ENCODE measurements at regions not wholly inside any gene's neighbourhood (a gene's known extent, or its start where the extent isn't known, plus 50 kb on each side); places are given as distances from the start of the nearest gene placed in this dataset.

GRCh38 chr12:90311561-90311960 is 602.9 kb upstream of the ATP2B1 start:
- Histone ChIP-seq H3K4me1 (ENCODE audit: control insufficient read depth, insufficient read depth, low read length) (no peaks in the 10 kb centered on the region), H3K4me3 (ENCODE audit: low read depth, low read length) (no peak overlapping the region), H3K36me3 (ENCODE audit: control insufficient read depth, insufficient read depth, low read length) (no peaks in the 10 kb centered on the region), H3K27me3 (ENCODE audit: control insufficient read depth, insufficient read depth, low read length) (no peaks in the 10 kb centered on the region), H3K9me3 (ENCODE audit: control insufficient read depth, insufficient read depth, low read length) (peaks cover 2% of the 10 kb centered on the region), H3K27ac (ENCODE audit: low read depth, low read length) (no peak overlapping the region)
- DNase-seq (ENCODE audit: low read depth in 4 of 6, low spot score in 6 of 6), result no peak
- 92% methylated on average over 3 of the region's 4 CpGs for WGBS (ENCODE audit: insufficient coverage)

- Histone ChIP-seq H3K4me3 (ENCODE audit: low read depth, low read length) (no peak overlapping the region), H3K27me3 (ENCODE audit: control insufficient read depth, insufficient read depth, low read length) (no peaks in the 10 kb centered on the region), H3K4me1 (ENCODE audit: control insufficient read depth, insufficient read depth, low read length) (no peaks in the 10 kb centered on the region), H3K9me3 (ENCODE audit: control insufficient read depth, insufficient read depth, low read length) (peaks cover 1% of the 10 kb centered on the region), H3K36me3 (ENCODE audit: control insufficient read depth, insufficient read depth, low read length) (no peaks in the 10 kb centered on the region), H3K27ac (ENCODE audit: low read depth, low read length) (no peak overlapping the region)
- DNase-seq (ENCODE audit: low read depth in 4 of 6, low spot score in 6 of 6), result no peak
- WGBS (ENCODE audit: insufficient coverage), result 67% methylated on average over 1 of the region's 3 CpGs
These were observed 596.7 kb upstream of the ATP2B1 start for GRCh38 chr12:90305379-90305778.

GRCh38 chr12:90304231-90304630 is 595.6 kb upstream of the ATP2B1 start:
- H3K36me3 ChIP-seq (ENCODE audit: control insufficient read depth, insufficient read depth, low read length), result no peaks in the 10 kb centered on the region
- no peaks in the 10 kb centered on the region for H3K4me1 ChIP-seq (ENCODE audit: control insufficient read depth, insufficient read depth, low read length)
- no peak overlapping the region for H3K4me3 ChIP-seq (ENCODE audit: low read depth, low read length)
- H3K27me3 ChIP-seq (ENCODE audit: control insufficient read depth, insufficient read depth, low read length), result no peaks in the 10 kb centered on the region
- DNase-seq (ENCODE audit: low read depth in 4 of 6, low spot score in 6 of 6), result no peak
- WGBS (ENCODE audit: insufficient coverage), result no CpG with 5 or more reads among the region's 2 CpGs
- H3K27ac ChIP-seq (ENCODE audit: low read depth, low read length), result no peak overlapping the region
- peaks cover 1% of the 10 kb centered on the region for H3K9me3 ChIP-seq (ENCODE audit: control insufficient read depth, insufficient read depth, low read length)

GRCh38 chr12:90303771-90304170 is 595.1 kb upstream of the ATP2B1 start:
- Histone ChIP-seq H3K36me3 (ENCODE audit: control insufficient read depth, insufficient read depth, low read length) (no peaks in the 10 kb centered on the region), H3K4me3 (ENCODE audit: low read depth, low read length) (no peak overlapping the region), H3K4me1 (ENCODE audit: control insufficient read depth, insufficient read depth, low read length) (no peaks in the 10 kb centered on the region), H3K27me3 (ENCODE audit: control insufficient read depth, insufficient read depth, low read length) (no peaks in the 10 kb centered on the region), H3K9me3 (ENCODE audit: control insufficient read depth, insufficient read depth, low read length) (peaks cover 1% of the 10 kb centered on the region), H3K27ac (ENCODE audit: low read depth, low read length) (no peak overlapping the region)
- no peak for DNase-seq (ENCODE audit: low read depth in 4 of 6, low spot score in 6 of 6)

GRCh38 chr12:90301561-90302133 is 593.0 kb upstream of the ATP2B1 start:
- Histone ChIP-seq H3K36me3 (ENCODE audit: control insufficient read depth, insufficient read depth, low read length) (no peaks in the 10 kb centered on the region), H3K4me1 (ENCODE audit: control insufficient read depth, insufficient read depth, low read length) (no peaks in the 10 kb centered on the region), H3K27me3 (ENCODE audit: control insufficient read depth, insufficient read depth, low read length) (no peaks in the 10 kb centered on the region), H3K9me3 (ENCODE audit: control insufficient read depth, insufficient read depth, low read length) (peaks cover 1% of the 10 kb centered on the region), H3K27ac (ENCODE audit: low read depth, low read length) (no peak overlapping the region), H3K4me3 (ENCODE audit: low read depth, low read length) (no peak overlapping the region)
- no CpG with 5 or more reads among the region's 1 CpG for WGBS (ENCODE audit: insufficient coverage)
- DNase-seq (ENCODE audit: low read depth in 4 of 6, low spot score in 6 of 6), result no peak

GRCh38 chr12:90301095-90301494 is 592.5 kb upstream of the ATP2B1 start:
- Histone ChIP-seq H3K9me3 (ENCODE audit: control insufficient read depth, insufficient read depth, low read length) (peaks cover 1% of the 10 kb centered on the region), H3K36me3 (ENCODE audit: control insufficient read depth, insufficient read depth, low read length) (no peaks in the 10 kb centered on the region), H3K27me3 (ENCODE audit: control insufficient read depth, insufficient read depth, low read length) (no peaks in the 10 kb centered on the region), H3K27ac (ENCODE audit: low read depth, low read length) (no peak overlapping the region), H3K4me3 (ENCODE audit: low read depth, low read length) (no peak overlapping the region), H3K4me1 (ENCODE audit: control insufficient read depth, insufficient read depth, low read length) (no peaks in the 10 kb centered on the region)
- no peak for DNase-seq (ENCODE audit: low read depth in 4 of 6, low spot score in 6 of 6)
- 86% methylated on average over 1 of the region's 4 CpGs for WGBS (ENCODE audit: insufficient coverage)

GRCh38 chr12:90299666-90300065 is 591.0 kb upstream of the ATP2B1 start:
- Histone ChIP-seq H3K36me3 (ENCODE audit: control insufficient read depth, insufficient read depth, low read length) (no peaks in the 10 kb centered on the region), H3K9me3 (ENCODE audit: control insufficient read depth, insufficient read depth, low read length) (peaks cover 1% of the 10 kb centered on the region), H3K27ac (ENCODE audit: low read depth, low read length) (no peak overlapping the region), H3K4me1 (ENCODE audit: control insufficient read depth, insufficient read depth, low read length) (no peaks in the 10 kb centered on the region), H3K4me3 (ENCODE audit: low read depth, low read length) (no peak overlapping the region), H3K27me3 (ENCODE audit: control insufficient read depth, insufficient read depth, low read length) (no peaks in the 10 kb centered on the region)
- no peak for DNase-seq (ENCODE audit: low read depth in 4 of 6, low spot score in 6 of 6)

- Histone ChIP-seq H3K36me3 (ENCODE audit: control insufficient read depth, insufficient read depth, low read length) (no peaks in the 10 kb centered on the region), H3K4me3 (ENCODE audit: low read depth, low read length) (no peak overlapping the region), H3K27me3 (ENCODE audit: control insufficient read depth, insufficient read depth, low read length) (no peaks in the 10 kb centered on the region), H3K4me1 (ENCODE audit: control insufficient read depth, insufficient read depth, low read length) (no peaks in the 10 kb centered on the region), H3K9me3 (ENCODE audit: control insufficient read depth, insufficient read depth, low read length) (peaks cover 1% of the 10 kb centered on the region), H3K27ac (ENCODE audit: low read depth, low read length) (no peak overlapping the region)
- WGBS (ENCODE audit: insufficient coverage), result no CpG with 5 or more reads among the region's 4 CpGs
- no peak for DNase-seq (ENCODE audit: low read depth in 4 of 6, low spot score in 6 of 6)
These were observed 590.5 kb upstream of the ATP2B1 start for GRCh38 chr12:90299121-90299520.

- Histone ChIP-seq H3K27me3 (ENCODE audit: control insufficient read depth, insufficient read depth, low read length) (no peaks in the 10 kb centered on the region), H3K9me3 (ENCODE audit: control insufficient read depth, insufficient read depth, low read length) (peaks cover 1% of the 10 kb centered on the region), H3K4me3 (ENCODE audit: low read depth, low read length) (no peak overlapping the region), H3K27ac (ENCODE audit: low read depth, low read length) (no peak overlapping the region), H3K4me1 (ENCODE audit: control insufficient read depth, insufficient read depth, low read length) (no peaks in the 10 kb centered on the region), H3K36me3 (ENCODE audit: control insufficient read depth, insufficient read depth, low read length) (no peaks in the 10 kb centered on the region)
- no CpG with 5 or more reads among the region's 2 CpGs for WGBS (ENCODE audit: insufficient coverage)
- DNase-seq (ENCODE audit: low read depth in 4 of 6, low spot score in 6 of 6), result no peak
These were observed 589.8 kb upstream of the ATP2B1 start for GRCh38 chr12:90298289-90298948.

GRCh38 chr12:90295858-90296257 is 587.2 kb upstream of the ATP2B1 start:
- Histone ChIP-seq H3K36me3 (ENCODE audit: control insufficient read depth, insufficient read depth, low read length) (no peaks in the 10 kb centered on the region), H3K4me1 (ENCODE audit: control insufficient read depth, insufficient read depth, low read length) (no peaks in the 10 kb centered on the region), H3K4me3 (ENCODE audit: low read depth, low read length) (no peak overlapping the region), H3K9me3 (ENCODE audit: control insufficient read depth, insufficient read depth, low read length) (no peaks in the 10 kb centered on the region), H3K27me3 (ENCODE audit: control insufficient read depth, insufficient read depth, low read length) (no peaks in the 10 kb centered on the region), H3K27ac (ENCODE audit: low read depth, low read length) (no peak overlapping the region)
- no CpG with 5 or more reads among the region's 2 CpGs for WGBS (ENCODE audit: insufficient coverage)
- DNase-seq (ENCODE audit: low read depth in 4 of 6, low spot score in 6 of 6), result no peak

All from spinal cord (tissue), 9 donors.